K562 (cell line): ENCODE measurements at regions not wholly inside any gene's neighbourhood (a gene's known extent, or its start where the extent isn't known, plus 50 kb on each side); places are given as distances from the start of the nearest gene placed in this dataset.
A peak's percentile ranks its signal among the peaks of the same experiment; 100 is the strongest.

Experiments
- ADNP ChIP-seq: fragments of 200-800 bp; sonication (Bioruptor generic); IDR thresholded peaks from 2 replicates; pipeline ENCODE4 v1.6.1; 2016; ENCODE audit warnings: missing genetic modification characterization, missing compliant biosample characterization
- ARID1B ChIP-seq: fragments of 450-650 bp; IDR thresholded peaks from 2 replicates; pipeline ENCODE4 v1.6.1; 2016; ENCODE audit warnings: antibody characterized with exemption, mild to moderate bottlenecking, inconsistent platforms
- ATF7 ChIP-seq: fragments of 450-650 bp; IDR thresholded peaks from 2 replicates; pipeline ENCODE4 v1.7.1; 2014; ENCODE audit warnings: mild to moderate bottlenecking, moderate library complexity
- BACH1 ChIP-seq: fragments of 200-800 bp; sonication (Bioruptor generic); IDR thresholded peaks from 2 replicates; pipeline ENCODE4 v1.6.1; 2016; ENCODE audit warnings: missing genetic modification characterization, missing compliant biosample characterization
- CCNT2 ChIP-seq: IDR thresholded peaks from 2 replicates; pipeline ENCODE4 v1.6.1; 2011; ENCODE audit warnings: borderline replicate concordance, low read depth, mild to moderate bottlenecking, moderate library complexity, mixed read lengths, low read length; ENCODE audit not compliant: insufficient read length; ENCODE audit errors: extremely low read depth
- CEBPB ChIP-seq: fragments of 450-650 bp; IDR thresholded peaks from 2 replicates; pipeline ENCODE4 v1.6.1; 2016; ENCODE audit warnings: missing genetic modification characterization, missing compliant biosample characterization
- CREB1 ChIP-seq, 2 experiments: sonication (generic) in 1 of 2; formaldehyde crosslinking in 1 of 2; IDR thresholded peaks; 2 replicates each; pipeline versions ENCODE4 v1.6.1 to v1.8.0; 2012 to 2022; ENCODE audit warnings: inconsistent platforms in 1 of 2, mild to moderate bottlenecking in 1 of 2, missing genetic modification reagents in 1 of 2, moderate library complexity in 1 of 2
- ELF4 ChIP-seq: fragments of 450-650 bp; formaldehyde crosslinking; IDR thresholded peaks from 2 replicates; pipeline ENCODE4 v1.4.0; 2022; ENCODE audit warnings: missing genetic modification characterization
- ESRRB ChIP-seq: fragments of 250-450 bp; sonication (Bioruptor Pico); IDR thresholded peaks from 2 replicates; pipeline ENCODE4 v1.5.0; 2020; ENCODE audit warnings: mild to moderate bottlenecking, moderate library complexity, borderline replicate concordance
- ETS2 ChIP-seq: IDR thresholded peaks from 2 replicates; pipeline ENCODE4 v1.6.1; 2016; ENCODE audit warnings: borderline replicate concordance, missing genetic modification characterization, mild to moderate bottlenecking, moderate library complexity, missing compliant biosample characterization; ENCODE audit not compliant: poor library complexity, severe bottlenecking
- FOS ChIP-seq: IDR thresholded peaks from 3 replicates; pipeline ENCODE4 v1.6.1; 2011; ENCODE audit not compliant: insufficient read length; ENCODE audit errors: extremely low read depth
- FOSL1 ChIP-seq: fragments of 200-800 bp; sonication (Bioruptor generic); conservative IDR thresholded peaks from 2 replicates; pipeline ENCODE4 v1.6.1; 2016; ENCODE audit warnings: missing genetic modification characterization, missing compliant biosample characterization
- HDGF ChIP-seq: fragments of 450-650 bp; IDR thresholded peaks from 2 replicates; pipeline ENCODE4 v1.6.1; 2016
- HMG20B ChIP-seq: fragments of 250-450 bp; sonication (Bioruptor Pico); IDR thresholded peaks from 2 replicates; pipeline ENCODE4 v1.5.0; 2021; ENCODE audit warnings: mild to moderate bottlenecking
- ILF3 ChIP-seq: fragments of 450-650 bp; IDR thresholded peaks from 2 replicates; pipeline ENCODE4 v1.6.1; 2018; ENCODE audit warnings: antibody characterized with exemption, mild to moderate bottlenecking, moderate library complexity, borderline replicate concordance
- ILK ChIP-seq: fragments of 450-650 bp; IDR thresholded peaks from 2 replicates; pipeline ENCODE4 v1.6.1; 2016; ENCODE audit warnings: missing genetic modification characterization, low read depth, mild to moderate bottlenecking, missing compliant biosample characterization, moderate library complexity, borderline replicate concordance
- KAT2B ChIP-seq: IDR thresholded peaks from one replicate; pipeline ENCODE4 v1.6.1; 2012; ENCODE audit warnings: low read depth, mild to moderate bottlenecking, control low read depth, inconsistent platforms, low read length, moderate library complexity
- KLF10 ChIP-seq: fragments of 250-450 bp; sonication (Bioruptor Pico); IDR thresholded peaks from 2 replicates; pipeline ENCODE4 v1.6.1; 2021; ENCODE audit warnings: matching md5 sums
- NR2C1 ChIP-seq, 2 experiments: fragments of 450-650 bp; IDR thresholded peaks; 2 replicates each; pipeline ENCODE4 v1.6.1; 2017; ENCODE audit warnings: mild to moderate bottlenecking in 2 of 2, antibody characterized with exemption in 1 of 2, inconsistent platforms in 1 of 2, missing compliant biosample characterization in 1 of 2, missing genetic modification characterization in 1 of 2
- PHTF2 ChIP-seq: fragments of 250-450 bp; sonication (Bioruptor Pico); IDR thresholded peaks from 2 replicates; pipeline ENCODE4 v1.5.0; 2021; ENCODE audit warnings: mild to moderate bottlenecking
- RBBP5 ChIP-seq: fragments of 200-600 bp; sonication (generic); IDR thresholded peaks from 2 replicates; pipeline ENCODE4 v1.6.1; 2012; ENCODE audit warnings: borderline replicate concordance, mild to moderate bottlenecking, low read length, control low read depth, inconsistent platforms; ENCODE audit not compliant: insufficient read depth, poor library complexity, severe bottlenecking
- RBM15 ChIP-seq: fragments of 200-400 bp; formaldehyde crosslinking; IDR thresholded peaks from 2 replicates; pipeline ENCODE4 v1.6.1; 2018; ENCODE audit warnings: mild to moderate bottlenecking, low read length, moderate library complexity; ENCODE audit not compliant: insufficient read depth
- SOX6 ChIP-seq: fragments of 450-650 bp; IDR thresholded peaks from 2 replicates; pipeline ENCODE4 v1.6.1; 2014; ENCODE audit warnings: mild to moderate bottlenecking
- TAL1 ChIP-seq: fragments of 450-650 bp; IDR thresholded peaks from 2 replicates; pipeline ENCODE4 v1.6.1; 2016; ENCODE audit warnings: mild to moderate bottlenecking
- TOE1 ChIP-seq, 2 experiments: fragments of 450-650 bp in 1 of 2; sonication (generic) in 1 of 2; formaldehyde crosslinking in 1 of 2; IDR thresholded peaks; 2 replicates each; pipeline versions ENCODE4 v1.7.1 to v1.8.0; 2016 to 2022; ENCODE audit warnings: borderline replicate concordance in 2 of 2, mild to moderate bottlenecking in 2 of 2, antibody characterized with exemption in 1 of 2, inconsistent platforms in 1 of 2, low read depth in 1 of 2, missing genetic modification reagents in 1 of 2, moderate library complexity in 1 of 2
- U2AF2 ChIP-seq: fragments of 200-400 bp; formaldehyde crosslinking; optimal IDR thresholded peaks from 2 replicates; pipeline ENCODE3; 2017; ENCODE audit warnings: low read depth, mild to moderate bottlenecking, low read length
- WHSC1 ChIP-seq: IDR thresholded peaks from one replicate; pipeline ENCODE4 v1.6.1; 2012; ENCODE audit warnings: low read length, control low read depth, inconsistent platforms
- ZNF263 ChIP-seq: sonication (generic); formaldehyde crosslinking; IDR thresholded peaks from 2 replicates; pipeline ENCODE4 v1.8.0; 2022; ENCODE audit warnings: mild to moderate bottlenecking, missing genetic modification reagents, borderline replicate concordance
- ZNF384 ChIP-seq: IDR thresholded peaks from 2 replicates; pipeline ENCODE4 v1.6.1; 2012; ENCODE audit warnings: low read depth, low read length, improper control_type of control experiment
- ZNF41 ChIP-seq: fragments of 250-450 bp; sonication (Bioruptor Pico); conservative IDR thresholded peaks from 2 replicates; pipeline ENCODE4 v1.4.0; 2020; ENCODE audit warnings: mild to moderate bottlenecking
- TF ChIP-seq, protein P1 (sequence below): fragments of 450-650 bp; IDR thresholded peaks from 2 replicates; pipeline ENCODE4 v1.7.0; 2016; ENCODE audit warnings: borderline replicate concordance

DNA sequence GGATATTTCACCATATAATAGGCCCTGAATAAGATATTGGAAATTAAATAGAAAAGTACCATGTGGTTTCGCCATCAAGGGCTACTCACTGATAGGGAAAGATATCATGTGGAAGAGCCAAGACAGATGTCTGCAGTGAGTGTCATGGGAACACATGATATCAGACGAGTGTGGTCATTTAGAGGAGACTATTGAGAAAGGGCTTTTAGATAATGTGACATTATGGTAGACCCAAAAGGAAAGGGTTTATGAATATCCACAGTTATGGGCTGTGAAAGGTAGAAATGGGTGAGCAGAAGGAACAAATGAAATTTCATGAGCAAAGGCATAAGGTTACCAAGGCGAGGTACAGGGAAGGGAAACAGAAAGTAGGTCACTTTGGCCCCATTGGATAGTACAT is 182.3 kb upstream of the PRSS16 start (continued):
- TF ChIP-seq, protein P1, sequence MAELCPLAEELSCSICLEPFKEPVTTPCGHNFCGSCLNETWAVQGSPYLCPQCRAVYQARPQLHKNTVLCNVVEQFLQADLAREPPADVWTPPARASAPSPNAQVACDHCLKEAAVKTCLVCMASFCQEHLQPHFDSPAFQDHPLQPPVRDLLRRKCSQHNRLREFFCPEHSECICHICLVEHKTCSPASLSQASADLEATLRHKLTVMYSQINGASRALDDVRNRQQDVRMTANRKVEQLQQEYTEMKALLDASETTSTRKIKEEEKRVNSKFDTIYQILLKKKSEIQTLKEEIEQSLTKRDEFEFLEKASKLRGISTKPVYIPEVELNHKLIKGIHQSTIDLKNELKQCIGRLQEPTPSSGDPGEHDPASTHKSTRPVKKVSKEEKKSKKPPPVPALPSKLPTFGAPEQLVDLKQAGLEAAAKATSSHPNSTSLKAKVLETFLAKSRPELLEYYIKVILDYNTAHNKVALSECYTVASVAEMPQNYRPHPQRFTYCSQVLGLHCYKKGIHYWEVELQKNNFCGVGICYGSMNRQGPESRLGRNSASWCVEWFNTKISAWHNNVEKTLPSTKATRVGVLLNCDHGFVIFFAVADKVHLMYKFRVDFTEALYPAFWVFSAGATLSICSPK, result no peak
- no peak for TF ChIP-seq ETS2 (tag)
- no peak for TF ChIP-seq ILK (tag)
- no peak for TF ChIP-seq TOE1 (IDR thresholded peaks at IDR 0.05; ENCODE audit: borderline replicate concordance)
- TF ChIP-seq TOE1 (CRISPR knock-in tag; IDR thresholded peaks at IDR 0.05; ENCODE audit: borderline replicate concordance, low read depth), result no peak
- no peak for TF ChIP-seq ESRRB (CRISPR knock-in tag)
- no peak for TF ChIP-seq KAT2B
- no peak for TF ChIP-seq WHSC1
- TF ChIP-seq FOS, result no peak
- no peak for TF ChIP-seq ELF4 (CRISPR knock-in tag)
- no peak for TF ChIP-seq CREB1 (IDR thresholded peaks at IDR 0.05)
- TF ChIP-seq CREB1 (CRISPR knock-in tag; IDR thresholded peaks at IDR 0.05), result no peak
- peak; percentile 14; the same call in 1 of the 2 replicates for TF ChIP-seq ATF7
- TF ChIP-seq KLF10 (CRISPR knock-in tag), result no peak
- no peak for TF ChIP-seq ADNP (tag)
- no peak for TF ChIP-seq HMG20B (CRISPR knock-in tag)
- no peak for TF ChIP-seq RBBP5
- peak; percentile 78 for TF ChIP-seq CEBPB (tag)
- no peak for TF ChIP-seq SOX6
- peak; percentile 58 for TF ChIP-seq TAL1
- no peak for TF ChIP-seq ILF3
- TF ChIP-seq CCNT2, result no peak
- no peak for TF ChIP-seq ZNF263 (CRISPR knock-in tag)
- no peak for TF ChIP-seq BACH1 (tag)
- TF ChIP-seq U2AF2, result no peak
- peak; percentile 58 for TF ChIP-seq ARID1B
- TF ChIP-seq ZNF41 (CRISPR knock-in tag), result no peak
- TF ChIP-seq FOSL1 (tag), result 0 out of 2 replicates have a peak, but pooled peaks have one; percentile 44
- no peak for TF ChIP-seq NR2C1 (IDR thresholded peaks at IDR 0.05)
- no peak for TF ChIP-seq NR2C1 (tag; IDR thresholded peaks at IDR 0.05)
- peak; percentile 49; the same call in 1 of the 2 replicates for TF ChIP-seq HDGF
- TF ChIP-seq ZNF384, result no peak
- no peak for TF ChIP-seq PHTF2 (CRISPR knock-in tag)
- no peak for TF ChIP-seq RBM15
